GM12873 (cell line): ENCODE measurements at regions not wholly inside any gene's neighbourhood (a gene's known extent, or its start where the extent isn't known, plus 50 kb on each side); places are given as distances from the start of the nearest gene placed in this dataset.

Experiments
- TF ChIP-seq, protein P1 (sequence below): IDR thresholded peaks from 2 replicates; pipeline ENCODE4 v1.5.1; 2012; ENCODE audit warnings: low read depth, mild to moderate bottlenecking, moderate library complexity, low read length, control low read depth; ENCODE audit not compliant: insufficient read depth; ENCODE audit errors: missing control alignments

DNA sequence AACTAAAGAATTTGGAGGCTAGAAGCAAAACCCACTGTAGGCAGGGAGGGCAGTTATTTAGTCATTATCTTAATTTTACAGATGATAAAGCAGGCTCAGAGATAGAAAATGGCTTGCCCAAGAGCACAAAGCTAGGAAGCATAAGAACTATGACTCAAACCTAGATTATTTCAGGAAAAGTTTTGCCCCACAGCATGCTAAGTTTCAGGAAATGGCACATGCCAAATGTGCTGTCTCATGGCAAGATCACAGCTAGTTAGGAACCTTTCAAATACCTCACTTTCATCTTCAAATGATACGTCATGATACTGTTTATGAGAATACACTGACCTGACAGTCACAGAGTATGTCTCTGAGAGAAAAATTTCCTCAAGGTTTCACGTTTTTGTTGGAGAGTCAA is 78.5 kb upstream of the SPANXC start:
- TF ChIP-seq, protein P1, sequence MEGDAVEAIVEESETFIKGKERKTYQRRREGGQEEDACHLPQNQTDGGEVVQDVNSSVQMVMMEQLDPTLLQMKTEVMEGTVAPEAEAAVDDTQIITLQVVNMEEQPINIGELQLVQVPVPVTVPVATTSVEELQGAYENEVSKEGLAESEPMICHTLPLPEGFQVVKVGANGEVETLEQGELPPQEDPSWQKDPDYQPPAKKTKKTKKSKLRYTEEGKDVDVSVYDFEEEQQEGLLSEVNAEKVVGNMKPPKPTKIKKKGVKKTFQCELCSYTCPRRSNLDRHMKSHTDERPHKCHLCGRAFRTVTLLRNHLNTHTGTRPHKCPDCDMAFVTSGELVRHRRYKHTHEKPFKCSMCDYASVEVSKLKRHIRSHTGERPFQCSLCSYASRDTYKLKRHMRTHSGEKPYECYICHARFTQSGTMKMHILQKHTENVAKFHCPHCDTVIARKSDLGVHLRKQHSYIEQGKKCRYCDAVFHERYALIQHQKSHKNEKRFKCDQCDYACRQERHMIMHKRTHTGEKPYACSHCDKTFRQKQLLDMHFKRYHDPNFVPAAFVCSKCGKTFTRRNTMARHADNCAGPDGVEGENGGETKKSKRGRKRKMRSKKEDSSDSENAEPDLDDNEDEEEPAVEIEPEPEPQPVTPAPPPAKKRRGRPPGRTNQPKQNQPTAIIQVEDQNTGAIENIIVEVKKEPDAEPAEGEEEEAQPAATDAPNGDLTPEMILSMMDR, result no peak

DNA sequence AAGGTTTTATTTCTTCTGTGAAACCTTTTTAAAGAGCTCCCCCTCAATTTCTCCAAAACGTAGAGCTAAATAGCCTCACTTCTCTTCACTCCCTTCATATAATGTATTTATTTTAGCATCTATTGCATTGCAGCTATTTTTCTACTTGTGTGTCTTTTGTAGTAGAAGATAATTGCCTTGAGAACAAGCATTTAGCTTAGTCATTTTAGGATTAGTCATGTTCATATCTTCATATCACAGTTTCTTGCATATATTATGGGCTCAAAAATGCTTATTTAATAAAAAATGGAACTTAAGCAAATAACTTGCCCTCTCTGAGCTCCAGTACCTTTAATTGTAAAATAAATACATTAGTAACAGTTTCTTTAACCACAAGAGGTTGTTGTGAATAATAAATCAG is 72.1 kb upstream of the SPANXC start:
- TF ChIP-seq, protein P1, result no peak

DNA sequence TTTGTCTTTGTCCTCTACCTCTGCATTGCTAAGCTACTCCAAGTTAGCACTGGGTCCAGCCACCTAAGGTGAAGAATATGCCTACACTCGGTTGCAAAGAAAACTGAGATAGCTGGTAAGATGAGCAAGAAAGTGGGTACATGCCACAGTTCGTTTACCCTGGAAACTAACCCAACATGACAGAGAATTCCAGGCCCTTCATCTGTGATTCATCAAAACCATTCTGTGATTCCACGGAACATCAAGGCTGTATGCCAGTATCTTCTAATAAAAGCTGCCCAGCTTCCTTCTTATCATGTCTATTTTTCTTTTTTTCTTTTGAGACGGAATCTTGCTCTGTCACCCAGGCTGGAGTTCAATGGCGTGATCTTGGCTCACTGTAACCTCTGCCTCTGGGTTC is 58.7 kb upstream of the SPANXC start:
- TF ChIP-seq, protein P1, result no peak
